ENCODE measurements at regions not wholly inside any gene's neighbourhood (a gene's known extent, or its start where the extent isn't known, plus 50 kb on each side); places are given as distances from the start of the nearest gene placed in this dataset.

- no peak for TF ChIP-seq CTCF (IDR thresholded peaks at IDR 0.05)
- no peak for TF ChIP-seq POLR2A (IDR thresholded peaks at IDR 0.05; ENCODE audit: low read depth)
- no peak for TF ChIP-seq EP300 (IDR thresholded peaks at IDR 0.05)
- TF ChIP-seq POLR2AphosphoS5 (IDR thresholded peaks at IDR 0.05) = no peak
Observed at GRCh38 chr9:81377921-81378320, 311.4 kb downstream of the TLE1 start.
